HUES6 (cell line): ENCODE measurements at regions not wholly inside any gene's neighbourhood (a gene's known extent, or its start where the extent isn't known, plus 50 kb on each side); places are given as distances from the start of the nearest gene placed in this dataset.
"Not testable (repeated sequence)": the region's sequence is repeated elsewhere in the genome, so short reads cannot be mapped to it uniquely, and the experiment has no call there.

ENCODE experiments used
- H3K27ac ChIP-seq: 2 replicates; pipeline ENCODE4 v1.7.0; 2013; ENCODE audit warnings: low read depth, mild to moderate bottlenecking, low read length, inconsistent platforms
- H3K27me3 ChIP-seq: 2 replicates; pipeline ENCODE4 v1.6.1; 2013; ENCODE audit warnings: low read length; ENCODE audit not compliant: control insufficient read depth, insufficient read depth
- H3K36me3 ChIP-seq: 2 replicates; pipeline ENCODE4 v1.6.1; 2013; ENCODE audit warnings: low read length; ENCODE audit not compliant: control insufficient read depth, insufficient read depth
- H3K4me1 ChIP-seq: 2 replicates; pipeline ENCODE4 v1.6.1; 2013; ENCODE audit warnings: low read length; ENCODE audit not compliant: control insufficient read depth, insufficient read depth
- H3K4me3 ChIP-seq: 2 replicates; pipeline ENCODE4 v1.5.1; 2013; ENCODE audit warnings: low read depth, low read length
- H3K9ac ChIP-seq: one replicate; pipeline ENCODE4 v1.6.1; 2013; ENCODE audit warnings: mild to moderate bottlenecking, low read length
- H3K9me3 ChIP-seq: 2 replicates; pipeline ENCODE4 v1.6.1; 2013; ENCODE audit warnings: low read depth, low read length; ENCODE audit not compliant: control insufficient read depth, insufficient read depth

- no peak overlapping the region for H3K27ac ChIP-seq
- H3K27me3 ChIP-seq: no peaks in the 10 kb centered on the region
- H3K36me3 ChIP-seq: no peaks in the 10 kb centered on the region
Observed at GRCh38 chr4:137432446-137433311, 99.6 kb downstream of the PCDH18 start.

GRCh38 chr4:137430171-137430570 is 102.1 kb downstream of the PCDH18 start:
- H3K36me3 ChIP-seq: no peaks in the 10 kb centered on the region
- H3K27ac ChIP-seq: no peak overlapping the region
- H3K4me3 ChIP-seq: no peak overlapping the region
- no peaks in the 10 kb centered on the region for H3K4me1 ChIP-seq
- peaks cover 9% of the 10 kb centered on the region; the same call in 1 of the 2 replicates for H3K9me3 ChIP-seq
- no peak overlapping the region for H3K9ac ChIP-seq
- H3K27me3 ChIP-seq: no peaks in the 10 kb centered on the region

More at GRCh38 chr4:137432446-137433311, 99.6 kb downstream of the PCDH18 start:
- H3K4me3 ChIP-seq: no peak overlapping the region
- no peaks in the 10 kb centered on the region for H3K4me1 ChIP-seq
- H3K9ac ChIP-seq: no peak overlapping the region
- H3K9me3 ChIP-seq: peaks cover 9% of the 10 kb centered on the region; the same call in 1 of the 2 replicates

- Histone ChIP-seq H3K27ac (no peak overlapping the region), H3K9me3 (peaks cover 9% of the 10 kb centered on the region; the same call in 1 of the 2 replicates), H3K36me3 (no peaks in the 10 kb centered on the region), H3K9ac (no peak overlapping the region), H3K27me3 (no peaks in the 10 kb centered on the region), H3K4me1 (no peaks in the 10 kb centered on the region), H3K4me3 (no peak overlapping the region)
Observed at GRCh38 chr4:137427411-137427810, 104.9 kb downstream of the PCDH18 start.

GRCh38 chr4:137425281-137425680 is 107.0 kb downstream of the PCDH18 start:
- H3K4me3 ChIP-seq: no peak overlapping the region
- no peak overlapping the region for H3K9ac ChIP-seq

GRCh38 chr4:137422666-137423065 is 109.6 kb downstream of the PCDH18 start:
- H3K9me3 ChIP-seq: 0 out of 2 replicates have a peak, but pooled peaks cover 4% of the 10 kb centered on the region
- no peak overlapping the region for H3K4me3 ChIP-seq
- H3K4me1 ChIP-seq: no peaks in the 10 kb centered on the region
- H3K27me3 ChIP-seq: no peaks in the 10 kb centered on the region
- no peaks in the 10 kb centered on the region for H3K36me3 ChIP-seq
- H3K9ac ChIP-seq: no peak overlapping the region
- no peak overlapping the region for H3K27ac ChIP-seq

More at GRCh38 chr4:137425281-137425680, 107.0 kb downstream of the PCDH18 start:
- Histone ChIP-seq H3K27ac (no peak overlapping the region), H3K36me3 (no peaks in the 10 kb centered on the region), H3K27me3 (no peaks in the 10 kb centered on the region), H3K9me3 (0 out of 2 replicates have a peak, but pooled peaks cover 8% of the 10 kb centered on the region), H3K4me1 (no peaks in the 10 kb centered on the region)

GRCh38 chr4:137421796-137422195 is 110.5 kb downstream of the PCDH18 start:
- Histone ChIP-seq H3K36me3 (no peaks in the 10 kb centered on the region), H3K4me3 (no peak overlapping the region), H3K9me3 (0 out of 2 replicates have a peak, but pooled peaks cover 4% of the 10 kb centered on the region), H3K4me1 (no peaks in the 10 kb centered on the region), H3K9ac (no peak overlapping the region), H3K27ac (no peak overlapping the region), H3K27me3 (no peaks in the 10 kb centered on the region)

- Histone ChIP-seq H3K9ac (no peak overlapping the region), H3K4me3 (peak overlapping the region; percentile 30)
Observed at GRCh38 chr4:137420901-137421396, 111.3 kb downstream of the PCDH18 start.

GRCh38 chr4:137417676-137418075 is 114.6 kb downstream of the PCDH18 start:
- no peak overlapping the region for H3K27ac ChIP-seq
- H3K36me3 ChIP-seq: no peaks in the 10 kb centered on the region

More at GRCh38 chr4:137420901-137421396, 111.3 kb downstream of the PCDH18 start:
- 0 out of 2 replicates have a peak, but pooled peaks cover 4% of the 10 kb centered on the region for H3K9me3 ChIP-seq
- H3K27me3 ChIP-seq: no peaks in the 10 kb centered on the region
- H3K36me3 ChIP-seq: no peaks in the 10 kb centered on the region
- H3K27ac ChIP-seq: no peak overlapping the region
- H3K4me1 ChIP-seq: no peaks in the 10 kb centered on the region

GRCh38 chr4:137414802-137415201 is 117.5 kb downstream of the PCDH18 start:
- no peak overlapping the region for H3K27ac ChIP-seq
- H3K9me3 ChIP-seq: no peaks in the 10 kb centered on the region
- no peaks in the 10 kb centered on the region for H3K27me3 ChIP-seq
- no peaks in the 10 kb centered on the region for H3K4me1 ChIP-seq
- no peak overlapping the region for H3K9ac ChIP-seq
- H3K4me3 ChIP-seq: no peak overlapping the region
- H3K36me3 ChIP-seq: no peaks in the 10 kb centered on the region

More at GRCh38 chr4:137417676-137418075, 114.6 kb downstream of the PCDH18 start:
- H3K9me3 ChIP-seq: 0 out of 2 replicates have a peak, but pooled peaks cover 4% of the 10 kb centered on the region
- no peaks in the 10 kb centered on the region for H3K4me1 ChIP-seq
- no peaks in the 10 kb centered on the region for H3K27me3 ChIP-seq
- no peak overlapping the region for H3K4me3 ChIP-seq
- H3K9ac ChIP-seq: no peak overlapping the region

GRCh38 chr4:137408527-137409177 is 123.6 kb downstream of the PCDH18 start:
- H3K36me3 ChIP-seq: no peaks in the 10 kb centered on the region
- no peak overlapping the region for H3K4me3 ChIP-seq
- no peaks in the 10 kb centered on the region for H3K4me1 ChIP-seq
- H3K27ac ChIP-seq: no peak overlapping the region
- no peaks in the 10 kb centered on the region for H3K27me3 ChIP-seq
- no peaks in the 10 kb centered on the region for H3K9me3 ChIP-seq
- H3K9ac ChIP-seq: no peak overlapping the region

- H3K9me3 ChIP-seq, H3K9ac ChIP-seq, H3K4me3 ChIP-seq, H3K4me1 ChIP-seq, H3K27ac ChIP-seq, H3K36me3 ChIP-seq, H3K27me3 ChIP-seq: not testable (repeated sequence)
Observed at GRCh38 chr4:137405833-137406232, 126.5 kb downstream of the PCDH18 start.
